Central memory CD8-positive, alpha-beta T cell (primary cell): ENCODE measurements at regions not wholly inside any gene's neighbourhood (a gene's known extent, or its start where the extent isn't known, plus 50 kb on each side); places are given as distances from the start of the nearest gene placed in this dataset.
A peak's percentile ranks its signal among the peaks of the same experiment; 100 is the strongest.
"Not testable (repeated sequence)": the region's sequence is repeated elsewhere in the genome, so short reads cannot be mapped to it uniquely, and the experiment has no call there.

ENCODE experiments used
- ATAC-seq: fragments of 150-1000 bp; cut with Tn5 transposase; replicated peaks from 2 replicates; pipeline ENCODE4 v1.10.0; 2022; ENCODE audit warnings: mild to moderate bottlenecking, moderate FRiP score, moderate number of reproducible peaks; ENCODE audit not compliant: poor library complexity, severe bottlenecking; ENCODE audit errors: extremely low read depth
- DNase-seq, 2 donors: peaks; one replicate each; pipeline ENCODE4 v3.0.0; 2021; ENCODE audit warnings: low spot score in 2 of 2
- H3K27ac Mint-ChIP-seq: one replicate; pipeline ENCODE4 v1.8.0; 2022; ENCODE audit warnings: low read depth, mild to moderate bottlenecking, moderate library complexity, mixed read lengths
- H3K27me3 Mint-ChIP-seq: one replicate; pipeline ENCODE4 v1.8.0; 2022; ENCODE audit warnings: mixed read lengths
- H3K36me3 Mint-ChIP-seq: one replicate; pipeline ENCODE4 v1.8.0; 2022; ENCODE audit warnings: mild to moderate bottlenecking, moderate library complexity, mixed read lengths; ENCODE audit not compliant: insufficient read depth
- H3K4me1 Mint-ChIP-seq: one replicate; pipeline ENCODE4 v1.8.0; 2022; ENCODE audit warnings: mixed read lengths
- H3K4me3 Mint-ChIP-seq: one replicate; pipeline ENCODE4 v1.8.0; 2022; ENCODE audit warnings: mild to moderate bottlenecking, moderate library complexity, mixed read lengths
- H3K9me3 Mint-ChIP-seq: one replicate; pipeline ENCODE4 v1.8.0; 2022; ENCODE audit warnings: mixed read lengths

- H3K27me3 Mint-ChIP-seq, H3K27ac Mint-ChIP-seq, ATAC-seq, H3K4me3 Mint-ChIP-seq, H3K36me3 Mint-ChIP-seq, H3K4me1 Mint-ChIP-seq, H3K9me3 Mint-ChIP-seq, DNase-seq: not testable (repeated sequence)
Observed at GRCh38 chrY:26315065-26315464, 693.1 kb downstream of the CDY1 start.

- H3K36me3 Mint-ChIP-seq, ATAC-seq, H3K4me3 Mint-ChIP-seq, H3K27ac Mint-ChIP-seq, H3K4me1 Mint-ChIP-seq, H3K27me3 Mint-ChIP-seq, DNase-seq: not testable (repeated sequence)
- peaks cover 11% of the 10 kb centered on the region for H3K9me3 Mint-ChIP-seq
Observed at GRCh38 chrY:26319488-26320202, 697.7 kb downstream of the CDY1 start.

- H3K4me1 Mint-ChIP-seq, H3K36me3 Mint-ChIP-seq: not testable (repeated sequence)
Observed at GRCh38 chrY:26322756-26323155, 700.8 kb downstream of the CDY1 start.

DNA sequence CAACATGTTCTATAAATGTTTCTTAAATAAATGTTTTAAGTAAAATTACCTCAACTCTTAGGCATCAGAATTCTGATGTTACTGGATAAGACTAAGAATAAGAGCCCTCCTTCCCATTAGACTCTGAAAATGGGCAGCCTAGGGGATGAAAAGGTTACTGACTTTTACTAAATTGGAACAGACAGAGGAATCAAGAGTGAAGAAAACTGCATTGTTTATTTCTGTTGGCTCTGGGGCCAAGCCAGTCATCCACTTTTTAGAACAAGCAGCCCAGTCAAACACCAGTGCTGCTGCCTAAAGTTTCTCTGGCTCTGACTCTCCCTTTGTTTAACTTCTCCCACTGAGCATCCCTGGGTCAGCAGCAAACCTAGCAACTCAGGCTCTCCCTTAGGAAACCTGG is 731.0 kb downstream of the CDY1 start:
- peaks cover 16% of the 10 kb centered on the region for H3K9me3 Mint-ChIP-seq
- H3K27me3 Mint-ChIP-seq, DNase-seq, H3K4me3 Mint-ChIP-seq, H3K27ac Mint-ChIP-seq, ATAC-seq, H3K36me3 Mint-ChIP-seq, H3K4me1 Mint-ChIP-seq: not testable (repeated sequence)

More at GRCh38 chrY:26322756-26323155, 700.8 kb downstream of the CDY1 start:
- DNase-seq, H3K27me3 Mint-ChIP-seq, H3K27ac Mint-ChIP-seq, ATAC-seq, H3K4me3 Mint-ChIP-seq: not testable (repeated sequence)
- H3K9me3 Mint-ChIP-seq, result peaks cover 11% of the 10 kb centered on the region

DNA sequence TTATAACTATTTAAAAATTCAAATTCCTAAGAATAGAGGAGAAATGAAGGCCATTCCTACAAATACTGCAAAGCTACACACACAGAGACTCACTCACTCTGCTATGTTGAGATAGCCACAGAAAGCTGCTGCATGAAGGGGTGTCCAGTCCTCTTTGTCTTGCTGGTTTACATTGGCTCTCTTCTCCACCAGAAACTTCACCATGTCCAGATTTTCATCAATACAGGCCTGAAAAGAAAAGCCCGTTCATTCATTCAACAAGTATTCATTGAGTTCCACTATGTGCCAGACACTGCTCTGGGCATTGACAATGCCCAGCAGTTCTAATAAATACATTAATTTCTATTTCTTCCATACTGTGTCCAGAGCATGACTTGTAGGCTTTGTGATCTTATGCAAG is 732.3 kb downstream of the CDY1 start:
- no peak for DNase-seq
- no peak overlapping the region for H3K27ac Mint-ChIP-seq
- H3K4me1 Mint-ChIP-seq, result no peaks in the 10 kb centered on the region
- no peak for ATAC-seq
- H3K9me3 Mint-ChIP-seq, result peaks cover 16% of the 10 kb centered on the region
- H3K4me3 Mint-ChIP-seq, result no peak overlapping the region
- H3K36me3 Mint-ChIP-seq, result no peaks in the 10 kb centered on the region
- H3K27me3 Mint-ChIP-seq, result no peaks in the 10 kb centered on the region

GRCh38 chrY:26359869-26360268 is 738.0 kb downstream of the CDY1 start:
- H3K9me3 Mint-ChIP-seq, H3K27me3 Mint-ChIP-seq, H3K27ac Mint-ChIP-seq, H3K4me1 Mint-ChIP-seq, DNase-seq, H3K4me3 Mint-ChIP-seq, H3K36me3 Mint-ChIP-seq, ATAC-seq: not testable (repeated sequence)

- not testable (repeated sequence) for H3K36me3 Mint-ChIP-seq, H3K4me1 Mint-ChIP-seq, H3K4me3 Mint-ChIP-seq, H3K27me3 Mint-ChIP-seq, H3K27ac Mint-ChIP-seq, H3K9me3 Mint-ChIP-seq, DNase-seq, ATAC-seq
Observed at GRCh38 chrY:26360472-26360871, 738.6 kb downstream of the CDY1 start.

- H3K4me1 Mint-ChIP-seq, H3K36me3 Mint-ChIP-seq, H3K4me3 Mint-ChIP-seq, ATAC-seq, H3K27ac Mint-ChIP-seq, DNase-seq, H3K27me3 Mint-ChIP-seq: not testable (repeated sequence)
- H3K9me3 Mint-ChIP-seq, result peaks cover 11% of the 10 kb centered on the region
Observed at GRCh38 chrY:26363442-26363841, 741.5 kb downstream of the CDY1 start.

- H3K4me3 Mint-ChIP-seq, DNase-seq, H3K4me1 Mint-ChIP-seq, H3K27me3 Mint-ChIP-seq, ATAC-seq, H3K27ac Mint-ChIP-seq, H3K36me3 Mint-ChIP-seq: not testable (repeated sequence)
- H3K9me3 Mint-ChIP-seq, result peaks cover 17% of the 10 kb centered on the region
Observed at GRCh38 chrY:26366091-26366490, 744.2 kb downstream of the CDY1 start.

- H3K4me3 Mint-ChIP-seq, H3K27ac Mint-ChIP-seq, H3K36me3 Mint-ChIP-seq, H3K4me1 Mint-ChIP-seq, ATAC-seq, DNase-seq, H3K27me3 Mint-ChIP-seq: not testable (repeated sequence)
- peaks cover 21% of the 10 kb centered on the region for H3K9me3 Mint-ChIP-seq
Observed at GRCh38 chrY:26372480-26372879, 750.6 kb downstream of the CDY1 start.

DNA sequence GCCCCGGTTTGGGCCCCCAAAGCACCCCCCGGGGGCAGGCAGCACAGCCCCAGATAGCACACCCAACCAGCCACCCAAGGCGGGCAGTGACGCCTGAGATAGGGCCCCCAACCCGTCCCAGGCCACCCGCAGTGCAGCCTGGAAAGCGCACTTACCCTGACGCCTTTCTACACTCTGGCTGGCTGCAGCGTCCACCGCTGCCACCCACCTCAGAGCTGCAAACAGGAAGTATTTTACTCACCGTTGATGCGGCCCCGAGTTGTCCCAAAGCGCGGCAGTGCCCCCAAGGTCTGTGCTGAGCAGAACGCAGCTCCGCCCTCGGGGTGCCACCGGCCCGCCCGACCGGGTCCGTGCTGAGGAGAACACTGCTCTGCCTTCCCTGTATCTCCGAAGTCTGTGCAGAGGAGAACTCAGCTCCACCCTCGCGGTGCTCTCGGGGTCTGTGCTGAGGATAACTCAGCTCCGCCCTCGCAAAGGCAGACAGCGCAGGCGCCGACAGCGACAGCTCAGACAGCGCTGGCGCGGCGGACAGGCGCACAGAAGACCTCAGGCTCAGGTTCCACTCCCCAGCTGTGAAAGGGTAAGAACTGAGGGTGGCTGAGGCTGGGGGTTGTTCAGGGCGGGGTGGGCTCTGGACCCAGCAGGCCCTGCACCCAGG is 786.9 kb downstream of the CDY1 start:
- Mint-ChIP-seq H3K36me3 (no peaks in the 10 kb centered on the region), H3K27ac (no peak overlapping the region), H3K4me3 (peak overlapping the region; percentile 77), H3K27me3 (no peaks in the 10 kb centered on the region), H3K4me1 (no peaks in the 10 kb centered on the region), H3K9me3 (peaks cover 8% of the 10 kb centered on the region)
- DNase-seq (peak in 1 of 2 donors; percentile 22), ATAC-seq (peak; percentile 70)

DNA sequence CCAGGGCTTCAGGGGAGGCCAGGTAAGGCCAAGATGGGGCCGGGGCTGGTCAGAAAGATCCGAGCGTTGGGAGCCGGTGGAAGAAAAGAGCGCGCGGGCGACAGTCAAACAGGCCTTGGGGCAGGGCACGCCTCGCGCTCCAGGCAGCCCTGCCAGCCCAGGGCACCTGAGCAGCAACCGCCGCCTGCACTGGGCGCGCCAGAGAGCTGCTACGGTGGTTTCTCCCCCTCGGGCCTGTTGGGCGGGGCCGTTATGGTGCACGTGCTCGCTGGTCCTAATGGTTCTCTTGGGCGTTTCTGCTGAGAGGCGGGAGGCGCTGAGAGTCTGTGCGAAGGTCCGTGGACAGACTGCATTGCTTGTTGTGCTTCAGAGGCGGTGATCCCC is 787.4 kb downstream of the CDY1 start:
- Mint-ChIP-seq H3K27me3 (no peaks in the 10 kb centered on the region), H3K4me3 (peak overlapping the region; percentile 77), H3K4me1 (no peaks in the 10 kb centered on the region), H3K9me3 (peaks cover 8% of the 10 kb centered on the region), H3K36me3 (no peaks in the 10 kb centered on the region), H3K27ac (no peak overlapping the region)
- ATAC-seq, result peak; percentile 71
- no peak for DNase-seq
